RCC 7860 (cell line): ENCODE measurements at regions not wholly inside any gene's neighbourhood (a gene's known extent, or its start where the extent isn't known, plus 50 kb on each side); places are given as distances from the start of the nearest gene placed in this dataset.
A peak's percentile ranks its signal among the peaks of the same experiment; 100 is the strongest.

Experiments used
- DNase-seq: peaks from one replicate; pipeline ENCODE4 v3.0.0-alpha.2; 2015; ENCODE audit warnings: low spot score
- FAIRE-seq: peaks from 2 replicates; lab custom pipeline; 2012; peaks lifted over from hg19 to GRCh38; lab: Jason Lieb, UNC

DNA sequence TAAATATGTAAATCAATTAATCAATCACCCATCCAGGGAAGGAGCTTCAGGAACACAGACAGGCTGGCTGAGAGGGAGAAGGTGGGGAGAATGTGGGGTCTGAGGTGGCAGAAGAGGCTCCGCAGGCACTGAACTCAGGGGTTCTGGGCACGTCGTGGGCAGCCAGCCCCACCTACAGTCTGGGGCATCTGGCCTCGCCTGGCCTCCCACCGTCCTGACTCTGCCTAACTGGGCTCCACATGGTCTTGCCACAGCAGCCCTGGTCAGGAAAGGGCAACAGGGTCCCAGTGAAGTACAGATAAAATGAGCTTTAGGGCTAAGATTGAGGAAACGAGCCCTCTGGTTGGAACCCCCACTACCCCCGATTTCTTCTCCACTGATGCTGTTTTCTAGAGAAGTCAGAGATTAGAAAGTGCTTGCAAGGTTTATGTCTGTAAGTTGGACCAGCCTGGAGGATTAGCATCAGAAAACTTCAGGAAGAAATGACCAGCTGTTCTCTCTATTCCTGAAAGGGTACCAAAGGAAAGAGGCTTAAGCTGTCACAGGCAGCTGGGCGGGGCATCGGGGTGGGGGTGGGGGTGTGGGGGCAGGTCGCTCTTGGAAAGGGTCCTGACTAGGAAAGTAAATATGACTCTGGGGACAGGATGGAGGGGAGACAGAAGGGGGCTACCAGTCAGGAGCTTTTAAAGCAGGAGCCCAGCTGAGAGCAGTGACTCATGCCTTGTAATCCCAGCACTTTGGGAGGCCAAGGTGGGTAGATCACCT, 261.7 kb downstream of the BUD13 start:
- FAIRE-seq: no peak
- no peak for DNase-seq

DNA sequence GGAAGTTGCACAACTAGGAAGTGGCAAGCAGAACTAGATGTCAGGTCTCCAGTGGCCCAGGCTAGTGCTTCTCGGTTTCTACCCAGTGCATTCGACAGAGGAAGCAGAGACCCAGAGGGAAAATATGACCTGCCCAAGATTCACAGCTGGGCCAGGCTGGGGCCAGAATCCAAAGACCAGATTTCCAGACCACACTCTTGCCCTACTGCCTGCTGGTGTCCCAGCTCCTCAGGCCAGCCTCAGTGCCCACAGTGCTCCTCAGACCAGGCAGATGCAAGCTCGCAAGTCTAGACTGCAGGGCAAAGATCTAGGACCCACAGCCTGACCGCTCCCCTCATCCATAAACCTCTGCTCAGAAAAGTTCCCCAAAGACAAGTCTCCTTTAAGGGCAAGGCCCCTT, 262.6 kb downstream of the BUD13 start:
- no peak for DNase-seq
- FAIRE-seq: no peak

DNA sequence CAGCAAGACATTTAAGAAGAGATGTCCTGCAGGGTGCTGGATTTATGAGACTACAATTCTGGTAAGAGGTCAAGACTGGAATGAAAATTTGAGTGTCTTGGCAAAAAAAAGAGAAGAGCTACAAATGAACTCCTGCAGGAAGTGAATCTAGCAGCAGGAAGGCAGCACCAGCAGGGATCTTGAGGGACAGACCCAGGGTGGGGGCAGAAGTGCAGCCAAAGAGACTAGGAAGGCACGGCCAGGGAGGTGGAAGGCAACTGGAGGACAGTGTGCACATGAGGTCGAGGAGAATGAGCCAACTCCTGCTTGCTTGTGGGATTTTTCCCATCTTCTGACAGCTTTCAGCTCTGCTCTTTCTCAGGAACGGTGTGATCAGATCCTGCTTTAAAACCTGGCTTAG, 263.2 kb downstream of the BUD13 start:
- no peak for FAIRE-seq
- no peak for DNase-seq

GRCh38 chr11:116507849-116508695, 264.7 kb downstream of the BUD13 start:
- DNase-seq (no peak), FAIRE-seq (no peak)

DNA sequence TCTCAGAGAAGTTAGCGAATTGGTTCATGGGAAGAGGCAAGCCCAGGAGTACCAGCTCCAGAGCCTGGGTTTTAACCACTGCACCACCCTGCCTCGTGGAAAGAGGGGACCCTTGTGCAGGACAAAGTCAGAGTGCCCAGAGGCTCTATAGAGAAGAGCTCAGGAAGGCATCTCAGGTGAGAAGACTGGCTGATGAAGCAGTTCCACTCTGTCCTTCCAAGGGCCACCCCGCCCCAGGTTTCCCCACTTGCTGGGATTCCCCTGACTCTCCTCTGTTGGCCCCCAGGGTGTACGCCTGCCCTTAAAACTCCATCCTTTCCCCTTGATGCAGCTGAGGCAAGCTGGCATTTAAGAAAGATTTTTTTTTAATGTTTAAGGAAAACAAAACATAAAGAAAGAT, 265.8 kb downstream of the BUD13 start:
- FAIRE-seq (no peak), DNase-seq (no peak)

DNA sequence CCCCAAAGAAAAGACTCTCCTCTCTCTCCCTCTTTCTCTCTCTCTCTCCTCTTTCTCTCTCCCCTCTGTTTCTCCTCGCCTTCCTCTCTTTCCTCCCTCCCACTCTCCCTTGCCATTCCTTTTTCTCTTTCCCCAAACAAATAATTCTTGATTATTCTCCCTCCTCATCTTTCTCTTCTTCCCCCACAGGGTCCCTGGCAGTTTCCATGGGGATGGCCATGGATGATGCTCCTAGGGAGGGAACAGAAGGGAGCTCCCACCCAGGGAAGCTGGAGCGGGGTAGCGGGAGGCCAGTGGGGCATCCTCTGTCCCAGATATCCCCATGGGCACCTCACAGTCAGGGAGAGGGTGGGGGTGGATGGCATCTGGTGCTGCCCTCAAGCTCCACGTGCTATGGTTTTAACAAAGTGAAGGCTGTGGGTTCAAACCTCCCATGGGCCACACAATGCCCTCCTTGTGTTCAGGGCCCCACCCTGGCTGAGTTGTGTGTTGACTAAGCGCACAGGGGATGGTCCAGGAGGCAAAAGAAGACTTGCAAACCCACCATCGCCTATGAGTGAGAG, 266.4 kb downstream of the BUD13 start:
- no peak for DNase-seq
- FAIRE-seq: no peak

DNA sequence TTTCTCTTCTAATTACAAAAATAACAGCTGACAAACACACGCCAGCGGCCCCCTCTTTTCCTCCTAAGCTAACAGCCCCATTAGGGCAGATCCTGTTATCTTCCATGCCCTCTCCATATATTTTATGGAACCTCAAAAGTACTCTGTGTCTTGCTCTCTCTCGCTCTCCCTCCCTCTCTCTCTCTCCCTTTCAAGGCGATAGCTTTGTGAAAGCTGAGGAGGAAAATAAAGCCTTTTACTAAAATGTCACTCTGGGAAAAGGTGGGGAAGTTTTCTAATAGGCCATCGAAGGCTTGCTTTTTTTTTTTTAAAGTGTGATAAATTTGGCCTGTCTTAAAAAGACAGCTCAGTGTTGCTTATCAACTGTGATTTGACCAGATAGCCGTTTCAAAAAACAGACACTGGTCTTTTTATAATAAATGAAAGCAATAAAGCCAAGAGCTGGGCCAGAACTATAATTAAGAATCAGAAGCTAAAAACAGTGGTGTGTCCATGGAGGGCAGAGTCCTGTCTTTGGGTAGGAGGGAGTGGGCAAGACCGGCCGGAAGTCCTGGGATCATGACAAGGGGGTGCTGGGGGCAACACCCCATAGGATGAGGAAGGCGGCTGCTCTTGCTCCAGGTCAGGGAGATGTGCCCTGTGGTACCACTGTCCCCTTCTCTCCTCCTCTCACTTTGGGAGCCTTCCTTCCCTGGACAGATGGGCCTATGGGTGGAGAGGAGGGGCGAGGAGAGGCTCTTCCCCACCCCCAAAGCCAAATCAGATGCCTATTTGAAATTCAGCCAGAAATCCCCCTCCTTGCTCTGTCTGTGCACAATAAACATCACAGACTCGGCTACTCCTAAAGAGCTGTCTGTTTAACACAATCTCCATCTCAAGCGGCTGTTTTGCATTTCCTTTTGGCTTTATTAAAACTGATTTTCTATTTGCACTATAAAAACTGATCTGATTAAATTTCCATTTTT, 267.2 kb downstream of the BUD13 start:
- no peak for FAIRE-seq
- no peak for DNase-seq

- FAIRE-seq: no peak
- DNase-seq: no peak
Observed at GRCh38 chr11:116504541-116505297, 268.1 kb downstream of the BUD13 start.

- DNase-seq (no peak), FAIRE-seq (no peak)
Observed at GRCh38 chr11:116503216-116504160, 269.3 kb downstream of the BUD13 start.

- FAIRE-seq (no peak), DNase-seq (no peak)
Observed at GRCh38 chr11:116502641-116503061, 270.1 kb downstream of the BUD13 start.

GRCh38 chr11:116501728-116502127, 271.1 kb downstream of the BUD13 start:
- FAIRE-seq (no peak), DNase-seq (no peak)

DNA sequence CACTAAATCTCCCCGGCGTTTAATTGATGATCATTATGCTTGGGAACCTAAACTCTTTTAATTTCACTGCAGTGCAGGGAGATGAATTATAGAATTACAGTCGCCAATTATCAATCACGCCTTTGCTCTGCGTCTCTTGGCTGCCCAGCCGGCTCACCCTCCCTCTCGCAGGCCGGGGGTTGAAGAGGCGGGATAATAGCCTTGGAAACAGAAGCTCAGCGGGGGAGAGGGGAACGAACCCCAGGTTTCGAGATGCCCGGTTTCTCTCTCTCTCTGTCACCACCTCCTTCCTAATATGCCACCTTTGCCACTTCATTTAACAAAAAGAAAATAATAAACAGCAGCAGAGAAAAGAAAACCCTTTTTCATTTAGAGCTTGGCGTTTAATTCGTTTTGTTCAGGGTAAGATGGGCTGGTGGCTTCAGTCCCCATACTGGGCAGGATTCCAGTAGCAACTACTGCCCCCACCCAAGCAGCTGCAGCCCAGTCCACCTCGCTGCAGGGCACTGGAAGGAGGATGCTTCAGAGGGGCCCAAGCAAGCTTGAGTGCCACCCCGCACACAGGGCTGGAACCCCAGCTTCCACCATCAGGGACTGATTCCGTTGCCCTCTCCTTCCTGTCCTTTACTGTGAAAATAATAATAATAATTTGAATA, 271.7 kb downstream of the BUD13 start:
- FAIRE-seq: no peak
- DNase-seq: no peak

DNA sequence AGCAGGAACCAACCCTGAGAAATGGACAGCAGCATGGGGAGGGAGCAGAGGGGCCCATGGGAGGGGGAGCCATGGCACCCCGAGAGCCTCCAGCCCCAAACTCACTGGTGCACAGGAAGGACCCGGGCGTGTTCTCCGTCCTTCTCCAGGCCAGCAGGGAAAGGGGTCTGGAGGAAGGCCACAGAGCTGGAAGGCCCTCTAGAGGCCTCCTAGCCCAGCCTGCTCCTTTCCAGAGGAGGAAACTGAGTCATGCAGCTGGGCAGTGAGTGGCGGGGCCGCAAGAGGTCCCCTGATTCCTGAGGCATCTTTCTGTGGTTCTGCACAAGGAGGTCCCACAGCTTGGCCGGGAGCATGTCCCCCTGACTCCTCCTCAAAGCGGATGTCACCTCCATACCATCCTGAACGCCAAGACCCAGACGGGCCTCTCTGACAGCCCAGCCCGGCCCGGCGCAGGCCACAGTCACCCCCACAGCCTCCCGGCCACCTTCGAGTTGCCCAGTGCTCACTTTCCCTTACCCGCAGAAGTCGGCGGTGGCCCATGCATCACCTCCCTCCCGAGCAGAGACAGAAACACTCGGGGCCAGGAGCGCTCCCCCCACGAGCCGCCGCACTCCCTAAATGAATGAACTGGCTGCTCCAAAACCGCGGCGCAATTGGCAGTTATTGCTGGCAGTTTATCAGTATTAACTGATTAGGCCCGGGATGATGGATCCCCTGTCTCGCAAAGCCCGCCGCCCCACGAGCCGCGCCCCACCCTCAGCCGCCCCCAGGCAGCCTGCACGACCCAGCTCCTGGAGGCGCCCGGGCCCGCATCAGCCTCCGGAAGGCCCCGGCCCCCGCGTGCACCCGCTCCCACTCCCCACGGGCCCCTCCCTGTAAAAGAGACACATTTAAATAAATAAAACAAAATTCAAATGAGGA, 272.5 kb downstream of the BUD13 start:
- FAIRE-seq (no peak), DNase-seq (no peak)

DNA sequence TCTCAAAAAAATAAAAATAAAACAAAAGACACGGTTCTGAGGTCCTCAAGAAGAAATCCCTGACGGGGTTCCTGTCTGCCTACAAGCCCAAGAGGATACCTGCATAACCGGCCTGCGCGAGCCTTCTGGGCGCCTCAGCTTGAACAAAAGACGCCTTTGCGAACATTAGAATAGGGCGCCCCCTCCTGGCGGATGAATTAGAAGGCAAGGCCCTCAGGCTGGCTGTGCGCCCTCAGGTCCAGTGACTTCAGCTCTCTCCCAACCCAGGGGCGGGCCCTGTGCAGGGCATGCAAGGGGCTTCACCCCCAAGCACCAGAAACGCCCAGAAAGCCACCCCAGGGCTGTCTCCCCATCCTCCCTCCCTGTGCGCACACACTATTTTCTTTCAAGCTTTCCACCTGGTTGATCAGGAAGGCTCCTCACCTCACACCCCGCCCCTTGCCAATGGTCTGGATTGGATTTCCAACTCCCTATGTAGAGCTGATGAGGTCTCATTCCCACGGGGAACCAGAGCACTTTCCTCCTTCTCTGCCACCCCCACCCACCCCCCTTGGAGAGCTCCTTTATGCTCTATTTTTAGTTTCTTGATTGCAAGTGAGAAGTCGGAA, 273.3 kb downstream of the BUD13 start:
- FAIRE-seq: no peak

DNA sequence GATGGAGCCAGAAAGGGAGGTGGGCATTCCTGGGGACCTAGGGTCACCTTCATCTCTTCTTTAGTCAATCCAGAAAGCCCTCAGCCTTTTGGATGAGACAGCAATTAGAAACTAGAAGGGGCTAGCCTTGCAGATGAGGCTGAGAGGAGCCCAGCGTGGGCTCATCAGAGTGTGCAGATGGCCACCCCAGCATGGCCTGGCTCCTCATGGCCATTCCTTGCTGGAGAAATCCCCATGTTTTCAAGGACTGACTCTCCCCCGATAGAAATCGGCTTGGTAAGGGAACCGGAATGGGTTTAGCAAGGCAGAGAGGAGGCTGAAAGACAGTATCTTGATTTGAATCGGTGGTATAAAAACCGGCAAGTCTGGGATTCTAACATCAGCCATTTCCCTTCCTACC, 274.6 kb downstream of the BUD13 start:
- DNase-seq (no peak), FAIRE-seq (no peak)

More for the DNA sequence above, 273.3 kb downstream of the BUD13 start:
- DNase-seq: peak; percentile 22

DNA sequence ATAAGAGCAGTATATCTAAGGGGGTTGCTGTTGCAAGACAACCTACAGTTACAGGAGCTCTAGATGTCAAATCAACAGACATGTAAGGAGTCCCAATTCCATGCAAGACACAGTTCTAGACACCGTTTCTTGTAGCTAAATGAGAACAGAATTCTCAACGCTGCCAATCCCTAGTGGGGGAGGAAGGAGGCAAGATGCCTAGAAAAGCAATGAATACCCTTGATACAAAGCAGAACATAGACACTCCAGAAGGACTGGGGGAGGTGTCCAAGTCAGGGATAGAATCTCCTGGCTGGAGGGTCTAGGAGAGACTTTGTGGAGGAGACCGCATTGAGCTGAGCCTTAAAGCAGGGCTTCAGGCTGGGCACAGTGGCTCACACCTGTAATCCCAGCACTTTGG, 280.2 kb downstream of the BUD13 start:
- FAIRE-seq (no peak), DNase-seq (no peak)

- FAIRE-seq (no peak), DNase-seq (no peak)
Observed at GRCh38 chr11:116488836-116489389, 283.9 kb downstream of the BUD13 start.
